ENCODE measurements at regions not wholly inside any gene's neighbourhood (a gene's known extent, or its start where the extent isn't known, plus 50 kb on each side); places are given as distances from the start of the nearest gene placed in this dataset.

GRCh38 chr7:113825832-113826231, 93.0 kb downstream of the PPP1R3A start:
- no peak for DNase-seq

GRCh38 chr7:113824117-113824823, 94.5 kb downstream of the PPP1R3A start:
- DNase-seq: no peak

- no peak for DNase-seq
Measured at GRCh38 chr7:113819474-113819873, 99.3 kb downstream of the PPP1R3A start.

- DNase-seq: no peak
Measured at GRCh38 chr7:113816639-113817038, 102.2 kb downstream of the PPP1R3A start.

GRCh38 chr7:113813471-113813870, 105.3 kb downstream of the PPP1R3A start:
- DNase-seq: no peak

- no peak for DNase-seq
Measured at GRCh38 chr7:113812591-113813255, 106.1 kb downstream of the PPP1R3A start.

- no peak for DNase-seq
Measured at GRCh38 chr7:113810080-113810744, 108.6 kb downstream of the PPP1R3A start.

- no peak for DNase-seq
Measured at GRCh38 chr7:113809581-113809980, 109.2 kb downstream of the PPP1R3A start.

GRCh38 chr7:113806633-113807327, 112.0 kb downstream of the PPP1R3A start:
- no peak for DNase-seq

GRCh38 chr7:113805976-113806375, 112.8 kb downstream of the PPP1R3A start:
- no peak for DNase-seq

- DNase-seq: no peak
Measured at GRCh38 chr7:113804475-113805095, 114.2 kb downstream of the PPP1R3A start.

- no peak for DNase-seq
Measured at GRCh38 chr7:113801751-113802150, 117.1 kb downstream of the PPP1R3A start.

GRCh38 chr7:113800826-113801225, 118.0 kb downstream of the PPP1R3A start:
- DNase-seq: no peak

- DNase-seq: no peak
Measured at GRCh38 chr7:113799896-113800295, 118.9 kb downstream of the PPP1R3A start.

GRCh38 chr7:113797420-113798010, 121.3 kb downstream of the PPP1R3A start:
- DNase-seq: no peak

GRCh38 chr7:113796557-113796956, 122.3 kb downstream of the PPP1R3A start:
- no peak for DNase-seq

- no peak for DNase-seq
Measured at GRCh38 chr7:113794573-113794972, 124.2 kb downstream of the PPP1R3A start.

- DNase-seq: no peak
Measured at GRCh38 chr7:113793171-113793570, 125.6 kb downstream of the PPP1R3A start.

- DNase-seq: no peak
Measured at GRCh38 chr7:113790025-113790424, 128.8 kb downstream of the PPP1R3A start.

- DNase-seq: no peak
Measured at GRCh38 chr7:113787106-113787505, 131.7 kb downstream of the PPP1R3A start.

- no peak for DNase-seq
Measured at GRCh38 chr7:113784956-113785355, 133.9 kb downstream of the PPP1R3A start.

- no peak for DNase-seq
Measured at GRCh38 chr7:113784316-113784715, 134.5 kb downstream of the PPP1R3A start.

- DNase-seq: no peak
Measured at GRCh38 chr7:113783403-113783802, 135.4 kb downstream of the PPP1R3A start.

Measured in CD4-positive, alpha-beta T cell treated with Interferon gamma for 1 hour (primary cell).